ENCODE measurements at regions not wholly inside any gene's neighbourhood (a gene's known extent, or its start where the extent isn't known, plus 50 kb on each side); places are given as distances from the start of the nearest gene placed in this dataset.
"Not testable (repeated sequence)": the region's sequence is repeated elsewhere in the genome, so short reads cannot be mapped to it uniquely, and the experiment has no call there.

DNA sequence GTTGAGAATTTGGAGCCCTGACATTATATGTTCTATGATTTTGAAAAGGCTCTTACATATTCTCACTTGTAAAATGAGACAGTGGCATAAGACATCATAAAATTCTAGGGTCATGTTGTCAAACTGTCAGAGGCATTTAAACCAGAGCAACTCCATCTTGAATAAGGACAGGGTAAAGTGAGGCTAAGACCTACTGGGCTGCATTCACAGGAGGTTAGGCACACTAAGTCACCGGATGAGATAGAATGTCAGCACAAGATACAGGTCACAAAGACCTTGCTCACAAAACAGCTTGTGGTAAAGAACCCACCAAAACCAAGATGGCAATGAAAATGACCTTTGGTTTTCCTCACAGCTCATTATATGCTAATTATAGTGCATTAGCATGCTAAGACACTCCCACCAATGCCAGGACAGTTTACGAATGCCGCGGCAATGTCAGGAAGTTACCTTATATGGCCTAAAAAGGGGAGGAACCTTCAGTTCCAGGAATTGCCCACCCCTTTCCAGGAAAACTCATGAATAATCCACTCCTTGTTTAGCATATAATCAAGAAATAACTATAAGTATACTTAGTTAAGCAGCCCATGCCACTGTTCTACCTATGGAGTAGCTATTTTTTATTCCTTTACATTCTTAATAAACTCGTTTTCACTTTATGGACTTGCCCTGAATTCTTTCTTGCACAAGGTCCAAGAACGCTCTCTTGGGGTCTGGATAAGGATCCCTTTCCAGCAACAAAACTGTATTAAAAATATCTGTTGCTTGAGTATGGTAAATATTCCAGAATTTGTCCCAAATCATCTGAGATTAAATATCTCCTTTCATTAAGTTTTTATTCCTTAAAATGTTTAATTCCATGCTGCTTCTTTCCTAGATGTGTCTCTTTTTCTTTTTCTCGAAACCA is 406.4 kb downstream of the METTL4 start:
- no peak overlapping the region for H3K27ac ChIP-seq (ENCODE audit: low read length)
- H3K4me2 ChIP-seq (ENCODE audit: low read depth, low read length) = no peak overlapping the region
- H3K79me2 ChIP-seq (ENCODE audit: low read length) = no peaks in the 10 kb centered on the region
- no peak for DNase-seq
- no peak overlapping the region for H3K9ac ChIP-seq (ENCODE audit: low read length)
- no peaks in the 10 kb centered on the region for H3K36me3 ChIP-seq (replicated peaks; ENCODE audit: insufficient read depth, low read length)
- H3K4me1 ChIP-seq (ENCODE audit: low read length) = no peaks in the 10 kb centered on the region
- H3K9me3 ChIP-seq (replicated peaks; ENCODE audit: insufficient read depth, low read length) = no peaks in the 10 kb centered on the region
- H3K4me3 ChIP-seq (ENCODE audit: low read length) = no peak overlapping the region
- TF ChIP-seq, protein P1, sequence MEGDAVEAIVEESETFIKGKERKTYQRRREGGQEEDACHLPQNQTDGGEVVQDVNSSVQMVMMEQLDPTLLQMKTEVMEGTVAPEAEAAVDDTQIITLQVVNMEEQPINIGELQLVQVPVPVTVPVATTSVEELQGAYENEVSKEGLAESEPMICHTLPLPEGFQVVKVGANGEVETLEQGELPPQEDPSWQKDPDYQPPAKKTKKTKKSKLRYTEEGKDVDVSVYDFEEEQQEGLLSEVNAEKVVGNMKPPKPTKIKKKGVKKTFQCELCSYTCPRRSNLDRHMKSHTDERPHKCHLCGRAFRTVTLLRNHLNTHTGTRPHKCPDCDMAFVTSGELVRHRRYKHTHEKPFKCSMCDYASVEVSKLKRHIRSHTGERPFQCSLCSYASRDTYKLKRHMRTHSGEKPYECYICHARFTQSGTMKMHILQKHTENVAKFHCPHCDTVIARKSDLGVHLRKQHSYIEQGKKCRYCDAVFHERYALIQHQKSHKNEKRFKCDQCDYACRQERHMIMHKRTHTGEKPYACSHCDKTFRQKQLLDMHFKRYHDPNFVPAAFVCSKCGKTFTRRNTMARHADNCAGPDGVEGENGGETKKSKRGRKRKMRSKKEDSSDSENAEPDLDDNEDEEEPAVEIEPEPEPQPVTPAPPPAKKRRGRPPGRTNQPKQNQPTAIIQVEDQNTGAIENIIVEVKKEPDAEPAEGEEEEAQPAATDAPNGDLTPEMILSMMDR (IDR thresholded peaks at IDR 0.05; ENCODE audit: low read length) = no peak
- no peak for TF ChIP-seq EZH2 (optimal IDR thresholded peaks at IDR 0.05; ENCODE audit: low read depth, low read length)
- no peak for TF ChIP-seq EZH2phosphoT487 (IDR thresholded peaks at IDR 0.05; ENCODE audit: low read length)
- H3K27me3 ChIP-seq (replicated peaks; ENCODE audit: insufficient read depth, low read length) = no peaks in the 10 kb centered on the region
- H2AFZ ChIP-seq (ENCODE audit: low read length) = no peak overlapping the region
- H3K9me2 ChIP-seq (replicated peaks; ENCODE audit: insufficient read depth, low read length) = no peaks in the 10 kb centered on the region
- no peaks in the 10 kb centered on the region for H4K20me1 ChIP-seq (ENCODE audit: insufficient read depth, low read length)
- H3F3A ChIP-seq (ENCODE audit: insufficient read depth, low read length) = no peaks in the 10 kb centered on the region

DNA sequence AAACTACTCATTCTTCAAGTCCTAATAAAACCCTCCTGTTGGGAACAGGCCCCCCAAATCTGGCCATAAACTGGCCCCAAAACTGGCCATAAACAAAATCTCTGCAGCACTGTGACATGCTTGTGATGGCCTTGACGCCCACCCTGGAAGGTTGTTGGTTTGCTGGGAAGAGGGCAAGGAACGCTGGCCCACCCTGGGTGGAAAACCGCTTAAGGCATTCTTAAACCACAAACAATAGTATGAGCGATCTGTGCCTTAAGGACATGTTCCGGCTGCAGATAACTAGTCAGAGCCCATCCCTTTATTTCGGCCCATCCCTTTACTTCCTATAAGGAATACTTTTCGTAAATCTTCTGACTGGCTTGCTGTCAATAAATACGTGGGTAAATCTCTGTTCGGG is 404.4 kb downstream of the METTL4 start:
- H3K36me3 ChIP-seq (replicated peaks; ENCODE audit: insufficient read depth, low read length) = not testable (repeated sequence)

DNA sequence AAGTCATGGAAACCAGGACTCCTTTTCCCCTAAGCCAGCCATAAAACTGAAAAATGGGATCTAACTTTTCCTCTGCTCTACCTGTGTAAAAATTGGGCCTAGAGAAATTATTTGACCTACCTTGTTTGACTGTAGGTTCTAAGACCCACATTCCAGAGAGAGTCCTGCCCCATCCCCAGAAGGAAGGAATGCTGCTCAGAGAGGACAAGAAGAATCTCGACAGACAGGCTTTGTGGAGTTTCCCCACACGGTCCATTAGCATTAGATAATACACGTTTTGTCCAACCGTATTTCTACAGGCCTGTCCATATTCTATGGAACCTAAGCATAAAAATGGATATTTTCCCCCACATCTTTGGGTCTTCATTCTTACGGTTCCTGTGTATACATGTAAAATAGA is 403.3 kb downstream of the METTL4 start:
- TF ChIP-seq EZH2phosphoT487 (IDR thresholded peaks at IDR 0.05; ENCODE audit: low read length) (no peak), EZH2 (optimal IDR thresholded peaks at IDR 0.05; ENCODE audit: low read depth, low read length) (no peak)
- TF ChIP-seq, protein P1 (IDR thresholded peaks at IDR 0.05; ENCODE audit: low read length) = no peak
- Histone ChIP-seq H4K20me1 (ENCODE audit: insufficient read depth, low read length) (no peaks in the 10 kb centered on the region), H3K36me3 (replicated peaks; ENCODE audit: insufficient read depth, low read length) (no peaks in the 10 kb centered on the region), H3K4me3 (ENCODE audit: low read length) (no peak overlapping the region), H3K79me2 (ENCODE audit: low read length) (no peaks in the 10 kb centered on the region), H3K9me2 (replicated peaks; ENCODE audit: insufficient read depth, low read length) (no peaks in the 10 kb centered on the region), H2AFZ (ENCODE audit: low read length) (no peak overlapping the region), H3K4me1 (ENCODE audit: low read length) (no peaks in the 10 kb centered on the region), H3F3A (ENCODE audit: insufficient read depth, low read length) (no peaks in the 10 kb centered on the region), H3K9ac (ENCODE audit: low read length) (no peak overlapping the region), H3K9me3 (replicated peaks; ENCODE audit: insufficient read depth, low read length) (no peaks in the 10 kb centered on the region), H3K27me3 (replicated peaks; ENCODE audit: insufficient read depth, low read length) (no peaks in the 10 kb centered on the region), H3K4me2 (ENCODE audit: low read depth, low read length) (no peak overlapping the region), H3K27ac (ENCODE audit: low read length) (no peak overlapping the region)
- DNase-seq = no peak

More for the DNA sequence above, 404.4 kb downstream of the METTL4 start:
- not testable (repeated sequence) for H3K4me2 ChIP-seq (ENCODE audit: low read depth, low read length); H3K9me2 ChIP-seq (replicated peaks; ENCODE audit: insufficient read depth, low read length); H3K4me3 ChIP-seq (ENCODE audit: low read length); H3K9ac ChIP-seq (ENCODE audit: low read length); H3K4me1 ChIP-seq (ENCODE audit: low read length); H4K20me1 ChIP-seq (ENCODE audit: insufficient read depth, low read length); H2AFZ ChIP-seq (ENCODE audit: low read length); H3K27me3 ChIP-seq (replicated peaks; ENCODE audit: insufficient read depth, low read length); H3K27ac ChIP-seq (ENCODE audit: low read length); H3F3A ChIP-seq (ENCODE audit: insufficient read depth, low read length); DNase-seq; H3K79me2 ChIP-seq (ENCODE audit: low read length); H3K9me3 ChIP-seq (replicated peaks; ENCODE audit: insufficient read depth, low read length)

DNA sequence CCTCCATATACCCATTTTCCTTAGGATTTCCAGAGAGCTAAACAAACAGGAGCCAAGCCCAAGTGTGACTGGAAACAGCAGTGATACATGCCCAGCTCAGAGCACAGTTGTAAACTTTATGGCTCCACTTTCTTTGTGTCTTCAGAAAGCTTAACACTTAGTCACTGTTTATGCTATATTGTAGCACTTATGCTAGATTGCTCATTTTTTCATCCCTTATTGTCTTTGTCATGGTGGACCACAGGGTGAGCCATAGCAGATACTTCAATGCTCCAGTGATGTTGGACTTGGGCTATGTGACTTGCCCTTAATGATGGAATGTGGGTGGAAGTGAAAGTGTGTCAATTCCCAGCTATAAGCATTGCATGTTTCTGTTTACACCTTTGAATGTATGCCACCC is 401.6 kb downstream of the METTL4 start:
- no peak for TF ChIP-seq EZH2phosphoT487 (IDR thresholded peaks at IDR 0.05; ENCODE audit: low read length)
- TF ChIP-seq, protein P1 (IDR thresholded peaks at IDR 0.05; ENCODE audit: low read length) = no peak
- no peak for TF ChIP-seq EZH2 (optimal IDR thresholded peaks at IDR 0.05; ENCODE audit: low read depth, low read length)
- Histone ChIP-seq H3K9me3 (replicated peaks; ENCODE audit: insufficient read depth, low read length) (no peaks in the 10 kb centered on the region), H3K79me2 (ENCODE audit: low read length) (no peaks in the 10 kb centered on the region)

More for the DNA sequence above, 401.6 kb downstream of the METTL4 start:
- H3K9ac ChIP-seq (ENCODE audit: low read length) = no peak overlapping the region
- H3K4me3 ChIP-seq (ENCODE audit: low read length) = no peak overlapping the region
- no peaks in the 10 kb centered on the region for H3K9me2 ChIP-seq (replicated peaks; ENCODE audit: insufficient read depth, low read length)
- no peaks in the 10 kb centered on the region for H4K20me1 ChIP-seq (ENCODE audit: insufficient read depth, low read length)
- no peak for DNase-seq
- no peaks in the 10 kb centered on the region for H3K4me1 ChIP-seq (ENCODE audit: low read length)
- no peaks in the 10 kb centered on the region for H3F3A ChIP-seq (ENCODE audit: insufficient read depth, low read length)
- H3K27me3 ChIP-seq (replicated peaks; ENCODE audit: insufficient read depth, low read length) = no peaks in the 10 kb centered on the region
- H3K36me3 ChIP-seq (replicated peaks; ENCODE audit: insufficient read depth, low read length) = no peaks in the 10 kb centered on the region
- no peak overlapping the region for H2AFZ ChIP-seq (ENCODE audit: low read length)
- no peak overlapping the region for H3K27ac ChIP-seq (ENCODE audit: low read length)
- H3K4me2 ChIP-seq (ENCODE audit: low read depth, low read length) = no peak overlapping the region
